ENCODE measurements at regions not wholly inside any gene's neighbourhood (a gene's known extent, or its start where the extent isn't known, plus 50 kb on each side); places are given as distances from the start of the nearest gene placed in this dataset.

GRCh38 chr4:108417923-108418322 is 202.5 kb upstream of the RPL34 start:
- Histone ChIP-seq H3K9me3 (ENCODE audit: insufficient read depth, low read depth, low read length) (peaks cover 2% of the 10 kb centered on the region), H3K79me1 (ENCODE audit: low read length) (no peaks in the 10 kb centered on the region), H3K4ac (ENCODE audit: low read depth, low read length) (no peak overlapping the region), H3K18ac (ENCODE audit: low read length) (no peak overlapping the region), H2BK12ac (ENCODE audit: low read length) (no peak overlapping the region), H3K14ac (ENCODE audit: low read length) (no peak overlapping the region), H3K4me2 (ENCODE audit: low read length) (no peak overlapping the region), H3K23ac (ENCODE audit: low read length) (no peak overlapping the region), H3K27me3 (ENCODE audit: insufficient read depth, low read length) (no peaks in the 10 kb centered on the region), H3K9ac (ENCODE audit: low read length) (no peak overlapping the region), H3K4me3 (ENCODE audit: low read depth, low read length) (no peak overlapping the region), H2AFZ (ENCODE audit: insufficient read depth, low read length, poor library complexity) (no peak overlapping the region), H2BK120ac (ENCODE audit: insufficient read depth, low read length, poor library complexity) (no peak overlapping the region), H3K4me1 (ENCODE audit: control insufficient read depth in 1 of 2, insufficient read depth in 2 of 2, low read length in 2 of 2) (no peaks in the 10 kb centered on the region), H3K36me3 (ENCODE audit: control insufficient read depth in 1 of 2, insufficient read depth in 2 of 2, low read length in 2 of 2) (no peaks in the 10 kb centered on the region), H3K79me2 (ENCODE audit: control insufficient read depth, insufficient read depth, low read length, poor library complexity) (no peaks in the 10 kb centered on the region), H4K91ac (ENCODE audit: low read depth, low read length) (no peak overlapping the region), H4K12ac (ENCODE audit: low read depth, low read length) (no peak overlapping the region), H4K8ac (ENCODE audit: low read depth, low read length) (no peak overlapping the region), H2AK5ac (ENCODE audit: low read length) (no peak overlapping the region), H3K27ac (ENCODE audit: low read depth, low read length) (no peak overlapping the region), H2BK5ac (ENCODE audit: low read depth, low read length, poor library complexity) (no peak overlapping the region)
- no peak for DNase-seq
- WGBS (ENCODE audit: extremely low coverage, insufficient coverage, insufficient read length) = no CpG with 5 or more reads among the region's 1 CpG

- H3K4ac ChIP-seq (ENCODE audit: low read depth, low read length) = no peak overlapping the region
- no peaks in the 10 kb centered on the region for H3K27me3 ChIP-seq (ENCODE audit: insufficient read depth, low read length)
- WGBS (ENCODE audit: extremely low coverage, insufficient coverage, insufficient read length) = no CpG with 5 or more reads among the region's 3 CpGs
- no peak overlapping the region for H2BK120ac ChIP-seq (ENCODE audit: insufficient read depth, low read length, poor library complexity)
- no peaks in the 10 kb centered on the region for H3K4me1 ChIP-seq (ENCODE audit: control insufficient read depth in 1 of 2, insufficient read depth in 2 of 2, low read length in 2 of 2)
- no peak overlapping the region for H4K8ac ChIP-seq (ENCODE audit: low read depth, low read length)
- no peak overlapping the region for H3K14ac ChIP-seq (ENCODE audit: low read length)
- no peak overlapping the region for H2AFZ ChIP-seq (ENCODE audit: insufficient read depth, low read length, poor library complexity)
- no peak for DNase-seq
- H3K18ac ChIP-seq (ENCODE audit: low read length) = no peak overlapping the region
- no peaks in the 10 kb centered on the region for H3K79me1 ChIP-seq (ENCODE audit: low read length)
- no peaks in the 10 kb centered on the region for H3K79me2 ChIP-seq (ENCODE audit: control insufficient read depth, insufficient read depth, low read length, poor library complexity)
- no peak overlapping the region for H3K4me3 ChIP-seq (ENCODE audit: low read depth, low read length)
- no peak overlapping the region for H4K91ac ChIP-seq (ENCODE audit: low read depth, low read length)
- H3K4me2 ChIP-seq (ENCODE audit: low read length) = no peak overlapping the region
- H2AK5ac ChIP-seq (ENCODE audit: low read length) = no peak overlapping the region
- H3K9me3 ChIP-seq (ENCODE audit: insufficient read depth, low read depth, low read length) = peaks cover 2% of the 10 kb centered on the region
- H4K12ac ChIP-seq (ENCODE audit: low read depth, low read length) = no peak overlapping the region
- no peak overlapping the region for H3K9ac ChIP-seq (ENCODE audit: low read length)
- no peak overlapping the region for H2BK5ac ChIP-seq (ENCODE audit: low read depth, low read length, poor library complexity)
- H2BK12ac ChIP-seq (ENCODE audit: low read length) = no peak overlapping the region
- H3K36me3 ChIP-seq (ENCODE audit: control insufficient read depth in 1 of 2, insufficient read depth in 2 of 2, low read length in 2 of 2) = no peaks in the 10 kb centered on the region
- H3K27ac ChIP-seq (ENCODE audit: low read depth, low read length) = no peak overlapping the region
- H3K23ac ChIP-seq (ENCODE audit: low read length) = no peak overlapping the region
Measured at GRCh38 chr4:108416831-108417230, 203.5 kb upstream of the RPL34 start.

- Histone ChIP-seq H3K27me3 (ENCODE audit: insufficient read depth, low read length) (no peaks in the 10 kb centered on the region), H4K8ac (ENCODE audit: low read depth, low read length) (no peak overlapping the region), H3K9ac (ENCODE audit: low read length) (no peak overlapping the region), H2BK120ac (ENCODE audit: insufficient read depth, low read length, poor library complexity) (no peak overlapping the region), H3K27ac (ENCODE audit: low read depth, low read length) (no peak overlapping the region), H3K36me3 (ENCODE audit: control insufficient read depth in 1 of 2, insufficient read depth in 2 of 2, low read length in 2 of 2) (no peaks in the 10 kb centered on the region), H4K91ac (ENCODE audit: low read depth, low read length) (no peak overlapping the region), H3K4me1 (ENCODE audit: control insufficient read depth in 1 of 2, insufficient read depth in 2 of 2, low read length in 2 of 2) (no peaks in the 10 kb centered on the region), H3K4me2 (ENCODE audit: low read length) (no peak overlapping the region), H2AFZ (ENCODE audit: insufficient read depth, low read length, poor library complexity) (no peak overlapping the region), H3K79me1 (ENCODE audit: low read length) (no peaks in the 10 kb centered on the region), H3K23ac (ENCODE audit: low read length) (no peak overlapping the region), H3K4me3 (ENCODE audit: low read depth, low read length) (no peak overlapping the region), H3K4ac (ENCODE audit: low read depth, low read length) (no peak overlapping the region), H4K12ac (ENCODE audit: low read depth, low read length) (no peak overlapping the region), H3K9me3 (ENCODE audit: insufficient read depth, low read depth, low read length) (peaks cover 2% of the 10 kb centered on the region), H2AK5ac (ENCODE audit: low read length) (no peak overlapping the region), H2BK5ac (ENCODE audit: low read depth, low read length, poor library complexity) (no peak overlapping the region), H3K79me2 (ENCODE audit: control insufficient read depth, insufficient read depth, low read length, poor library complexity) (no peaks in the 10 kb centered on the region), H2BK12ac (ENCODE audit: low read length) (no peak overlapping the region), H3K18ac (ENCODE audit: low read length) (no peak overlapping the region), H3K14ac (ENCODE audit: low read length) (no peak overlapping the region)
- WGBS (ENCODE audit: extremely low coverage, insufficient coverage, insufficient read length) = no CpG with 5 or more reads among the region's 7 CpGs
- no peak for DNase-seq
Measured at GRCh38 chr4:108415389-108415788, 205.0 kb upstream of the RPL34 start.

- Histone ChIP-seq H3K9ac (ENCODE audit: low read length) (no peak overlapping the region), H2BK120ac (ENCODE audit: insufficient read depth, low read length, poor library complexity) (no peak overlapping the region), H2BK5ac (ENCODE audit: low read depth, low read length, poor library complexity) (no peak overlapping the region), H4K8ac (ENCODE audit: low read depth, low read length) (no peak overlapping the region), H2BK12ac (ENCODE audit: low read length) (no peak overlapping the region), H4K12ac (ENCODE audit: low read depth, low read length) (no peak overlapping the region), H3K4ac (ENCODE audit: low read depth, low read length) (no peak overlapping the region), H3K27ac (ENCODE audit: low read depth, low read length) (no peak overlapping the region), H3K4me2 (ENCODE audit: low read length) (no peak overlapping the region), H3K4me3 (ENCODE audit: low read depth, low read length) (peak overlapping the region; percentile 37), H3K36me3 (ENCODE audit: control insufficient read depth in 1 of 2, insufficient read depth in 2 of 2, low read length in 2 of 2) (no peaks in the 10 kb centered on the region), H3K27me3 (ENCODE audit: insufficient read depth, low read length) (no peaks in the 10 kb centered on the region), H3K79me2 (ENCODE audit: control insufficient read depth, insufficient read depth, low read length, poor library complexity) (no peaks in the 10 kb centered on the region), H3K4me1 (ENCODE audit: control insufficient read depth in 1 of 2, insufficient read depth in 2 of 2, low read length in 2 of 2) (no peaks in the 10 kb centered on the region), H3K79me1 (ENCODE audit: low read length) (no peaks in the 10 kb centered on the region), H4K91ac (ENCODE audit: low read depth, low read length) (no peak overlapping the region), H3K9me3 (ENCODE audit: insufficient read depth, low read depth, low read length) (no peaks in the 10 kb centered on the region), H3K23ac (ENCODE audit: low read length) (no peak overlapping the region), H3K14ac (ENCODE audit: low read length) (no peak overlapping the region), H3K18ac (ENCODE audit: low read length) (no peak overlapping the region), H2AK5ac (ENCODE audit: low read length) (no peak overlapping the region), H2AFZ (ENCODE audit: insufficient read depth, low read length, poor library complexity) (no peak overlapping the region)
- no peak for DNase-seq
- WGBS (ENCODE audit: extremely low coverage, insufficient coverage, insufficient read length) = no CpG with 5 or more reads among the region's 2 CpGs
Measured at GRCh38 chr4:108411836-108412235, 208.5 kb upstream of the RPL34 start.

All from trophoblast cell (in vitro differentiated cells and primary cell).